ENCODE measurements at regions not wholly inside any gene's neighbourhood (a gene's known extent, or its start where the extent isn't known, plus 50 kb on each side); places are given as distances from the start of the nearest gene placed in this dataset.

DNA sequence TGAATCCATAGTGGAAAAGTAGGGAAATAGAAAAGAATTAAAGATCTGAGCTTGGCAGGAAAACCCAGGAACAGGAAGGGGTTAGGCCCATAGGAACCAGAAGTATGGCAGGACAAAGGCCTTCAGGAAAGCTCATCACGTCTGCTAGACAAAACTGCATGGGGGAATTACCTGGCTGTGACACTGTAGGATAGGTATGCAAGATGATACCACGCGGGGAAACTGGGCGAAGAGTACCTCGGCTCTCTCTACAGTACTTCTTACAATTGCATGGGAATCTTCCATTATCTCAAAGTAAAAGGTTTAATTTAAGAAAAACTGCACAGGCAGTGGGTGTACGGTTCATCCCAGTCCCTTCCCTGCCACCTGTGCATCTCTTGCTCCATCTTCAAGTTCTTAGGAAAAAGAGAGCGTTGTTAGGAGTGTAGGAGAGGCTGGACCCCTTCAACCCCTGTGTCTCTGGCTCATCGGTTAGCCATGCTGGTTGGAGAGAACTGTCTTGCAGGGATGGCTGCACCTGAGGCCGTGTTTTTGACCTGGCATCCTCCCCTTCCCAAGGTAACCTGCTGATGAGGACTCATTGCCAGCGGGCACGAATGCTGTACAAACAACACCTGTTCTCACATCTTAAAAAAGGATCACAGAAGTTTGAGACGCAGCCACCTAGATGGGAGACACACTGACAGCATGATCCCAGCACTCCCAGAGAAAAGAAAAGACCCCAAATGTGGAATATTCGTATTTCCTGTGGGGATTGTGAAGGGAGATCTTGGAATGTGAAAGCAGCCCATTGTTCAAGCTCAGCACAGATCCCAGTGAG lies 120.5 kb upstream of the COPS8 start:
- no peak for DNase-seq

DNA sequence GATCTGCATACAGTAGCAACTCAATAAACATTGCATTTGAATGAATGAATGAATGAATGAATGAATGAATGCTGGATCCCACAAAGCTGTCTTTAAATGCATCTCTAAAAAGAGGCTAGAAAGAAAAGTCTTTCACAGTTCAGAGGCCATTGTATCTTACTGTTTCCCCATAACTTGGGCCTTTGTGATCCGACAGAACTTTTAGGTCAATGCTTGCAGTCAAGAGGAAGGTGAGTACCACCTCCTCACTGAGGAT lies 119.9 kb upstream of the COPS8 start:
- DNase-seq: no peak

DNA sequence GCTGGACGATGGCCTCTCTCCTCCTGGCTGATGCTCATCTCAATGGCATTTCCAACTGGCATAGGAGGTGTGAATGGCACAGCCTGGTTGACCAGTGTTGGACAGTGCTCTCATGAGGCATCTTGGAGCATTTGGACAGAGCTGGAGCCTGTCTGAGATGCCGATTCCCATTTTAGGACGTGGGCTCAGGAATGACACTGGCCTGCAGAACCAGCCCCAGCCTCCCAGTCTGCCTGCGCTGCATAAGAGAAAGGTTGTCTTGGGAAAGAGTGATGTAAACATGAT lies 118.2 kb upstream of the COPS8 start:
- no peak for DNase-seq

DNA sequence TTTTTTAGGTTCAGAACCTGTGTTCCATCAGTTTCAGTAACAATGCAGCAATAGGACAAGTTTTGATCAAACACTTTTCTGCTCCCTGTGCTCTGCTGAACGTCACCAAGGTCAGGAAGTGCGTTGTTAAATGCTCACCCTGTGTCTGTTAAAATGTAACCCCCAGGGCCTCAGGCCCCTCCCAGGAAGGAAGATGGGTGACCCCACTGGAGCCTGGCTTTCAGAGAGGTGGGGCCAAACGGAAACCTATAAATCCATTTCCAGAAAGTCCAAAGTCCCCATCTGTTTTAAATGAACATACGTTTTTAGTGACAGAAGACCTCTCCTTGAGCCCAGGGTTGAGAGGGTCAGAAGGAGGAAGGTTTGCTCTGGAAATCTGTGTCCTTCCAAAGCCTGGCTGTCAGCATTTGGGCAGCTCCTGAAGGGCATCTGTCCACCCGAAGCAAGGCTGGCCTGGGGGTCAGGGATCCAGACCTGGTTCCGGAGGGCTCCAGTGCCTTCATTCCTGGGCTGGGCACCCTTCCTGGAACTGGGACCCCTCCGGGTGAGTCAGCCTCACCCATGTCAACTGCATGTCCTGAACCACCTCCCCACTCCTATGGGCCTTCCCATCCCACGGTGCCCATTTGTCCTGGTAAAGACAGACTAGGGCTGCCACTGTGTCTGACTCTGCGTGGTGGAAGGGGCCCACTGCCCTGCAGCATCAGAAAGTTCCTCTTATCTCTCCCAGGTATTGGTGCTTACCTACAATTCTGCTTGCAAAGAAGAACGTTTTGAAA lies 117.4 kb upstream of the COPS8 start:
- no peak for DNase-seq

DNA sequence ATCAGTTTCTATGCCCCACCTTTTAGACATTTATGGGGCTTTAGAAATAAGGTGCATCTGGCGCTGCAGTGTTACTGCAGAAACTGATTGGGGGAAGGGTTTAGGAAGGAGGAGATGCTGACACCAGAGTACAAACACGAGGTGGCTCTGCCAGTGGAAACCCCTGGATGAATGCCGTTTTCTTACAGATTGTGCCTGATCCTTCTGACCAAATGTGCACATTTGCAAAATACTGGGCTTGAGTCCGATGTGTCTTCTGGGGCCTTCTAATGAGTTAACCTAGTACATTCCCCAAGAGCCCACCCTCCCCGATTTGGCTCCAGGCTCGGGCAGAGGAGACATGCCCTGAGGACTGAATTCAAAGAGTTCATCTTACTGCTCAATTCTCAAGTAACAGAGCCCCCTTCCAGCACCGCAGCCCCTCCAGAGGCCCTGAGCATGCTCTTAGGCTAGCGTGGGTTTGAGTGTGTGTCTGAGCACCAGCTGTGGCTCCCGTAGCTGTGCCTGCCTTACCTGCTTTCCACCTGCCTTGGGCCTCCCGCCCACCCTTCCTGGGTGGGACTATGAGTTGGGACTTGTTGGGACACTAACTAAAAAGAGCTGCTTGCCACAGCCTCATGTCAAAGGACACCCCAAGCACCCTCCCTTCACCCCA lies 116.7 kb upstream of the COPS8 start:
- no peak for DNase-seq

DNA sequence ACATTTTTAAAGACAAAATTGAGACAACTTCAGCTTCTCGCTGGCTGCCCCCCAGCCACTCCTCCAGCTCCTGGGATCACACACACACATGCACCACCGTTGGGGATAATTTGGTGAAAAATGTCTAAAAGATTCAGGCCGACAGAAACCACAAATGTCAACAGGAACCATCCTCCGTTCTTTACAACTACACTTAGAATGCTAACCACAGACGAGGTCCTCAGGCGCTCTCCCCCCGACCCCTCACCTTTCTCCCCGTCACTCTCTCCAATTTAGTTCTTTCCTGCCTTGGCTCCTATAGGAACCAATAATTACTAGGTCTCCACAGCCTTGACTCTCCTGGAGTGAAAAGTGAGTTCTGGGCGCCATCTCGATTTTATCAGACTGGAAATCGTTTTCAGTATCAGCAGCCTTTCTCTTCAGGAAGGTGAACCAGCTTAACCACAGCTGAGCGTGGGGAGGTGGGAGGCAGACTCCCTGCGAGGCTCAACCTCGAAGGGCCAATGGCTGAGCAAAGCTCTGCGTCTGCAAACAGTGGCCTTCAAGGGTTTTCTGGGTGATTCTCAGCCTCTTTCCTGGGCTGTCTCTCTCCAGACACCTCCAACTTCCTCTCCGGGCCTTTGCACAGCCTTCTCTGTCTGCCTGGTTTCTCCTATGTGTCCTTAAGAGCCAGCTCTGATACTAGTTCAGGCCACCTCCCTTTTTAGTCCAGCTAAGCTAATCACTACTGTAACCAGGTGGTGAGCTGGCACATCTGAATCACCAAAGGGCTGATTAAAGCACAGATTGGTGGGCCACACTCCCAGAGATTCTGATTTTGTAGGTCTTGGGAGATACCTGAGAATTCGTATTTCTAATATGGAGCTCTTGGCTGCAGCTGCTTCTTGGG lies 115.7 kb upstream of the COPS8 start:
- no peak for DNase-seq

DNA sequence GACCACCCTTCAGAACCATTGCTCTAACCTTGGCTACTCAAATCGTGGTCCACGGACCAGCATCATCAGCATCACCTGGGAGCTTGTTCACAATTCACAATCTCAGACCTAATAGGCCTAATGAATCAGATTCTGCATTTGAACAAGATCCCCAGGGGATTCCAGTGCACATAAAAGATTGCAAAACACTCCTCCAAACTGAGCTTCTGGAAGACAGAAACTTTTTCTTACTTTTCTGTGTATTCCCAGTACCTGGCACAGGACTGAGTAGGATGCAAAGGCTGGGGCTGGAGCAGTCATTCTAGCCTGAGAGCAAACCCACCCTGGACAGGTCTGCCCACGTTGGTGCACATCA lies 115.1 kb upstream of the COPS8 start:
- DNase-seq: no peak

DNA sequence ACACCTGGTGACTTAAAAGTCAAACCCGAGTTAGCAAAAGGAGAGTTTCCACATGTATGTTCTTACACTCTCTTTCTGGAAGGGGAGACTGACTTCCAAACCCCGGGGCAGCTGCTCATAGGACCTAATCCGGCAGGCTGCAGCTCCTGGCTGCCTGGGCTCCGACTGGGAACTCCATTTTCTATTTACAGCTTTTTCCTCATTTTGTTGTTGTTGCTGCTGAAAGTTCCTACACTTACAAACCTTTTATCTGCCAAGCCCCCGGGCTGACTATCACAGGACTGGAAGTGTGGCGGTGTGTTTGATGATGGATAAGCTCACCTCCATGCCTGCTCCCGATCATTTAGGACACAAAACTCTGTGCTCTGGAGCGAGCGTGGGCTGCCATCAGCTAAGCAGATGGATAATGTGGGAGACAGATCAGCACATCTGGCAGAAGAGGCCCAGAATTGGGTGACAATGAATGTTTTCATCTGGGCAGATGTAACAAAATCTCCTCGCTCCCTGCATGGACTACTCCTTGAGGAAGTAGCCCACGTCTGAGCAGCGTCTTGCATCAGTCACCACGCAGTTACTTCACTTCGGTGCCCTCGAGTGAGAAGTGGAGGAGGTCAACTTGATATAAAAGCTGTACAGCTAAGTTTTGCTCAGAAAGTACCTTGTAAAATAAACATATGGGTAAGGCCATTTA lies 114.4 kb upstream of the COPS8 start:
- no peak for DNase-seq

DNA sequence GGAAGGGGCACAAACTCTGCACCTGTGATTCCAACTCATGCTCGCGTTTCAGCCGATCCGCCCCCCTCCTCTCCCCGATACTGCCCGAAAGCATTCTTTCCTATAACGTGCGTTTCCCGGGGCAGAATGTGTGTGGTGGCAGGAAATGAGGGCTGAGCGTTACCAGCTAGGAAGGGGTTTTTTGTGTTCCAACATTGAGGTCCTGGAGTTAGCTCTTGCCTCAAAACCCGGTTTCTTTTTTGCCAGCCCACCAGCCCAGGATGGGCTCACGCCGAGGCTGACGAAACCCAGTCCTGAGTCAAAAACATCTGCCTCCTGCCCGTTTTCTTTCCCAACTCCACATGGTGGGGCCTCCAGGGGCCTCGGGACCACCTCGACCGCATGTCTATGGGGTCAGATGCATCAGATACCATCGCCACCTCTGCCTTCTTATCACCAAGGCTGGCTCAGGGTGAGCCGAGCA lies 113.7 kb upstream of the COPS8 start:
- no peak for DNase-seq

DNA sequence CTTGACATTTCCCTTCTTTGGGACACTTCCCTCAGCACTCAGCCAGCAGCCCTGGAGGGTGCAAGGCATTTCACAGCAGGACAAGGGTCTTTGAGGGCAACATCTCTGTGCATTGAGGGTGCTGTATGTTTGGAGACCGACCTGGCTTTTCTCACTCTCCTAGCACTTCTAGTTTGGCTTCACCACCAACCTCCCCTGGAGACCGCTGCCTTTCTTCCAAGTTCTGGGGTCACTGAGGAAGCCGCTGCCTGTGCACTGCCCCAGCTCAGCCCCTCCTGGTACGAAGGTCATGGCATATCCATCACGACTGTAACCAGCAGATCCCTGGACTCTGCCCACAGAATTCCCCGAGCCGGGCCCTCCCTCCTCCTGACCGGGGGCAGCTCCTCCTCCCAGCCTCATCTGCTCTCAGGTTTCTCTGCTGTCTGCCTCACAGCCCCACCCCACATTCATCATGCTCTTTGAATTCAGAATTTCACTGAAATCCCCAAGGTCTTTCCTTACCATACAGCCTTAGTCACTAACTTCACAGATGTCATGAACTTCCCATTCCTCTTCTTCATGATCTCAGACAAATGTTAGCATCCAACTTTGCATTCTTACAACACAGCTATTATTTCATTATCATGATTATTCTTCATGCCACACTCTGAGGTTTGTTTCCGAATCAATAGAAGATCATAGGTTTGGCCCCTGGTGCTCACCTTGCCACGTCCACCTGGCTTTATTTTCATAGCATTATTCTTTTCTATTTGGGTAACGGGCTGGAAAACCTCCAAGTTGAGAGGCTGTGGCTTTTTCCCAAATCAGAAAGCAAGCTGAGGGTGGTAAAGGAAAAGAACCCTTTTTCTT lies 113.0 kb upstream of the COPS8 start:
- DNase-seq: peak; percentile 80

DNA sequence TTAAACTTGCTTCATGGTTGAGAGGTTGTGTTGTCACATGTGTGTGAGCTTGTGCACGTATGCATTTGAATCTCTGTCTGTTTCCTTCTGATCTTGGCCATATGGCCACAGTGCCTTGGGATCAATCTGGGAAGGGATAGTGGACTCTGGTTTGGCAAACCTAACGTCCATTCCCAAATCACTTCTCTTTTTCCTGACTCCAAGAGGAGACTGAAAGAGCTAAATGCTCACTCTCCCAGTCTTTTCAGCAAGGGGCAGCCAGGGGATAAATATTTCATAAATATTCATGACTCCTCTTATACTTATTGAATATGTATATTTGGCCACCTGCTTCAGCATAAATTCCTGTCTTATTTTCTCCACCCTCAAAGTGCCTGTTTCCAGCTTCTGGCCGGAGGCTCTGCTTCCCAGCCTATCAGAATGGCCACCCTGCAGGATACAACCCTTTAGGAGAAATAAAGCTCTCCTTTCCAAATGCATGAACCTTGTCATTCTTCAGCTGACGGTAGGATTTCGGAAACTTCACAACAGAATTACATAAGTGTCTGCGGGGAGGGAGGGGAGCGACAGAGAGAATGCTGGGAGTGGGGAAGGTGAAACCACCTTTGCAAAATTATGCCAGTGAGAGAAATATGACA lies 112.2 kb upstream of the COPS8 start:
- peak; percentile 41 for DNase-seq

DNA sequence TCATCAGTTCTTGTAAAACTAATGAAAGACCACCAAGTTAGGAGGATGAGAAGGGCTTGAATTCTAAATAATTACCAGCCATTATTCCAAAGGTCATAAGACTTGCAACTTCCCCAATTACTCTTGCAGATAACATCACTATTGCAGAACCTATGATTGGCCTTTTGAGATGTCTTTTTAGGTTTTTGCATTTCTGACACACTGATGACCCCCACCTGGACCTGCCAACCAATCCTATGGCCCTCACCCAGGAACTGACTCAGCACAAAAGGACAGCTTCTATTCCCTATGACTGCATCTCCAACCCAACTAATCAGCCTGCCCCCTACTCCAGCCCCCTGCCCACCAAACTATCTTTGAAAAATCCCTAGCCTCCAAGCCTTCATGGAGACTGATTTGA lies 111.5 kb upstream of the COPS8 start:
- no peak for DNase-seq

DNA sequence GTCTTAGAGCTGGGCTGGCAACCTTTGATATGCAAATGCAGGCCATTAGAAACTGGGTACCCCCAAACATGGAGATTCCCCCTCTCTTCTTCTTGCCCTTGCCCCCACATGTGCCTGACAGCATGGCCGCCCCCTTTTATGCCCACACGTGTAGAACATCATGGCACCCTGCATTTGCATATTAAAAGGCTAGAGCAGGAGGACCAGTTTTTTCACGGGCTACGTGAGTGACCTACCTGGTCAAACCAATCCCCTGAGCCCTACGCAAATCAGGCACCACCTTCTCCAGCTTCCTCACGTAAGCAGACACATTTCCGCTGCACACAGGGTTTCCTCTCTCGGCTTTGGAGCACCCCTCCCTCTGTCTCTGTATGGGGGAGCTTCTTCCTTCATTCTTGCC lies 110.9 kb upstream of the COPS8 start:
- no peak for DNase-seq

DNA sequence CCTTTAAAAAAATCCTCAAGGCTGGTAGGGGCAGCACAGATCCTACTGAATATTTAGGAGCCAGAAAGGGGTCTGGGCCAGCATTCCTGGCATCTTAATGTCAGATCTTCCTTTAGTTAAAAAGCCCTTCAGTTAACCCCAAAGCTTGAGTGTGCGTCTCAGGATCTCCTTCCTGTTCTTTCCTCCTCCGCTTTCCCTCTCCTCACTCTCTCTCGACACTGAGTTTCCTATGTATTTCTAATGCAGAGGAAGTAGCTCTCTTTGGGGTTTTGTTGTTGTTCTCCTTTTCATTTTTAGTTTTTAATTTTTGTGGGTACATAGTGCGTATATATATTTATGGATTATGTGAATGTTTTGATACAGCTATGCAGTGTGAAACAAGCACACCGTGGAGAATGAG lies 109.9 kb upstream of the COPS8 start:
- DNase-seq: no peak

DNA sequence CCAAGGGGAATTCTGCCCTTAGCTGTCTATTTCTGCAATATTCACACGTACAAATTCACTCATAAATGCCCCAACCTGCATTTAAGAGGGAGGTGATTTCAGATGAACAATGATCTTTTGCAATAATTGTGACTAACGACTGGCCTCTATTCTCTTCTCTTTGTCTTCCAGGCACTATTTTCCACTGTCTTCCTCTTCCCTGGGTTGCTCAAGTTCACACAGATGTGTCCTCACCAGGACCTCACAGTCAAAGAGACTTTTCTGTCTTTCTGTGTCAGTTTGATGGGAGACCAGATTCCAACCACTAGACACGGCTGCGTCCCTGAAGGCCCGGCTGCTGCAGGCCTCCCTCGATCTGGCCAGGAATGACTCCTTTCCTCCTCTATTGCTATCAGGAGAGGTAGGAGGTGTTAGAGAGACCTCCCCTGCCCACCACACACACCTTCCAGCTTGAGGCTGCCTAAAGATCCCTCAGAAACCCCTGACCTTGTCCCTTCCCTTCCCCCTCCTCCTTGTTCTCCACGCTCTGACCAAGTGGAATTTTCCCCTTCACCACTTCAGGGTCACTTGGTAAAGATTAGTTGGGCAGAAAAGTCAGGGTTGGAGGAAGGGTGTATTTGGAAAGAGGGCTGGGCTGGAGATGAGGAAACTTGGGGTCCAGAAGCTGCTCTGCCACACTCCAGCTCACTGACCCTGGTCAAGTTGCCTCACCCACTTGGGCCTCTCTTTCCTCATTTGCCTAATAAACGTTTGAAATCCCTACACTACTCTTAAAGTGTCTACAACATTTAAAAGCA lies 109.2 kb upstream of the COPS8 start:
- no peak for DNase-seq

DNA sequence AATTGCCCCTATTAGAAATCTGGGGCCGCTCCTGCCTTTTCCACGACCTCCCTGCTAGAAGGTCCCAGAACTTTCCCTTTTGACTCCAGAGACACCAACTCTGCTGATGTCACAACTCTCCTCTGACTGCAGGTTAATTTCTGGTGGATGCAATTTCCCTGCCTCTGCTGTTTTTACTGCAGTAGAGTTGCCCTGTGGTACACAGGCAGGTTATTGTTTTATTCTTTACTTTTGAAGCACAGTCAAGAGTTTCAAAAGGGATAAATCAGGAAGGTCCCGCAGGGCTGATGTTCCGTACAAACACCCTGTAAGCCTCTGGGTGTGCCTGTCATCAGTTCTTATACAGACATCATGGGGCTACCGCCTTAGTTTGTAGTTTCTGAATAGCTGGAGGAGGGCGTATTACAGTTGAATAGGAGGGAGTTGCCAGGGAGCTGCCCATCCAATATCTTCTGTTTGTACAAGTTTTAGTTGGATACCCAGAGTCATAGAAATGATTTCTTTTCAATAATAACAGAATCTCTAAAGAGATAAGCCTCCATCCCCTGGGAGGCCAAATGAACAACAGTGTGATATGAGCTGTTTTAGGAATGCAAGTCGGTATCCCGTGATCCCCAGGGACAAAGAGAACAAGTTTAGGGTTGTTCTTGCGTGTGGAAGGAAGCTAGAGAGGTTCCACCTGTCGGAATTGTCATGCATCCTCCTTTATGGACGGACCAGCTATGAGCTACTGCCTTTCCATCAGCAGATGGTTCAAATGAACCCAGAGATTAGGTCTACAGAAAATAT lies 108.4 kb upstream of the COPS8 start:
- DNase-seq: no peak

DNA sequence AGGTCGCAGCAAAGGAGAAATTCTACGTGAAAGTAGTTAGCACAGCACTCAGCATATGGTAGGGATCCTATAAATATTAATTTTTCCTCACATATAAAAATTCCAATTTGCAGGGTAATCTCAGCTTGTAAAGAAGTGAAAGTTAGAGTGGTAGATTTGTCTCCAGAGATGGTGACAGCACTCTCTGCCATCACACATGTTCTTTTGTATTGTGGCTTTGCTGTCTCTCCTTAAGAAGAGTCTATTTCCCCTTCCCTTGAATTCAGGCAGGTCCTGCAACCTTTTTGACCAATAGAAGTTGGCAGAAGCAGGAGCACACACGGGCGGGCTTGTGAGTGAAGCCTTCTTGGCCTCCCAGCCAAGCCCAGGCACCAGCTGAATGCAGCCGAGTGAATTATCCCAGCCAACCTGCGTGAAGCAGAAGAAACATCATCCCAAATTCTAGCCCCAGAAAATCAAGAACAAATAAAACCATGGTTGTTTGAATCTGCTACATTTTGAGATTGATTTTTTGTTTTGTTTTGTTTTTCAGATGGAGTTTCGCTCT lies 107.8 kb upstream of the COPS8 start:
- DNase-seq: no peak

DNA sequence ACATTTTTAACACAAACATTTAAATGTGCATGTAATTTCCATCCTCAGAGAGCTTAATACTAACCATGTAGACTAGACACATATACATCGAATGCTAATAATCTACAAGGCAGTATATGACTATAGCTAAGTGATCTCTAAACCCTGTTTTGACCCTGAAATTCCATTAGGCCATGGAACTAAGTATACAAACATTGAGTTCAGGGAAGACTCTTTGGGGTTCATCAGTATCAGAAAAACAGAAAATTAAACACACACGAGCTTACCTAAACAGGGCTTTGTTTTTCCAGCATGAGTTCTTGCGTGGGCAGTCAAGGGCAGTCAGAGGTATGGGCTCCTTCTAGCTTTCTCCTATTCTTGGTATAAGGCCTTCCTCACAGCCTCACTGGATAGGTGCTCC lies 106.0 kb upstream of the COPS8 start:
- DNase-seq: no peak

DNA sequence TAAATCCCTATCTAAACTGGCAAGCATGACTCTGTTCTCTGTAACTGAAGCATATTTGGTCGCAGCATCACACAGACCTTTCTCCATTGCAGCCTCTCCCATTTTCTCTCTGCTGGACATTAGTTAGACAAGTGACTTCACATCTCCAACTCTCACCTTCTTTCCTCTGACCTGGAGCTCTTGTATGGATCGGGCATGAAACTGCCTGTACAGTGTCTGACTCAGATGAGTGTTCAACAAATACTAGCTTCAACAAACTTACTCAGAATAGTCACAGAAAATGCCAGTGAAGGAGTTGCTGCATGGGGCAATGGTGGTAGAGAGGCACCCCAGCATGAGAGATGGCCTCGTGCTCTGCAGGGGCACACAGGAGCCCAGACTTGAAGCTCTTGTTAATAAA lies 104.7 kb upstream of the COPS8 start:
- DNase-seq: no peak

Data from NCI-H2029 treated with DMSO at 0.1 percent for 48 hours (cell line).